ENCODE measurements at regions not wholly inside any gene's neighbourhood (a gene's known extent, or its start where the extent isn't known, plus 50 kb on each side); places are given as distances from the start of the nearest gene placed in this dataset.

DNA sequence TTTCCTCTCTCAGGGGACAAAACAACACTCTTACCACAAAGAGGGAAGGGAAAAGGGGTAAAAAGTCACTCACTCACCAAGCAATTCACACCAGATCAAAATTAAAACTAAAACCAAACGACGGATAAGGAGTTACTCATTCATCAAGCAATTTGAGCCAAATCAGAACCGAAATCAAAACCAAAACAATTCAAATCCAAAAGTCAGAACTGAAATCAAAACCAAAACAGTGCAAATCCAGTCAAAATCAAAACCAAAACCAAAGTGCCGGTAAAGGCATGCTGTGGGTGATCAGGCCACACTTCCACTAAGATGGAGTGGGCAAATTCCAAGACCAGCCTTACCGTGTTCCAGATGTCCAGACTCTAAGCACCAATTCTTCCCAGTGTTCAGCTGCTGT lies 717.9 kb downstream of the AMY1C start:
- TF ChIP-seq, protein P1, sequence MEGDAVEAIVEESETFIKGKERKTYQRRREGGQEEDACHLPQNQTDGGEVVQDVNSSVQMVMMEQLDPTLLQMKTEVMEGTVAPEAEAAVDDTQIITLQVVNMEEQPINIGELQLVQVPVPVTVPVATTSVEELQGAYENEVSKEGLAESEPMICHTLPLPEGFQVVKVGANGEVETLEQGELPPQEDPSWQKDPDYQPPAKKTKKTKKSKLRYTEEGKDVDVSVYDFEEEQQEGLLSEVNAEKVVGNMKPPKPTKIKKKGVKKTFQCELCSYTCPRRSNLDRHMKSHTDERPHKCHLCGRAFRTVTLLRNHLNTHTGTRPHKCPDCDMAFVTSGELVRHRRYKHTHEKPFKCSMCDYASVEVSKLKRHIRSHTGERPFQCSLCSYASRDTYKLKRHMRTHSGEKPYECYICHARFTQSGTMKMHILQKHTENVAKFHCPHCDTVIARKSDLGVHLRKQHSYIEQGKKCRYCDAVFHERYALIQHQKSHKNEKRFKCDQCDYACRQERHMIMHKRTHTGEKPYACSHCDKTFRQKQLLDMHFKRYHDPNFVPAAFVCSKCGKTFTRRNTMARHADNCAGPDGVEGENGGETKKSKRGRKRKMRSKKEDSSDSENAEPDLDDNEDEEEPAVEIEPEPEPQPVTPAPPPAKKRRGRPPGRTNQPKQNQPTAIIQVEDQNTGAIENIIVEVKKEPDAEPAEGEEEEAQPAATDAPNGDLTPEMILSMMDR (IDR thresholded peaks at IDR 0.05): no peak
- Histone ChIP-seq H3K4me3 (no peak overlapping the region), H3K27ac (no peak overlapping the region)
- no peak for DNase-seq (ENCODE audit: low spot score)

DNA sequence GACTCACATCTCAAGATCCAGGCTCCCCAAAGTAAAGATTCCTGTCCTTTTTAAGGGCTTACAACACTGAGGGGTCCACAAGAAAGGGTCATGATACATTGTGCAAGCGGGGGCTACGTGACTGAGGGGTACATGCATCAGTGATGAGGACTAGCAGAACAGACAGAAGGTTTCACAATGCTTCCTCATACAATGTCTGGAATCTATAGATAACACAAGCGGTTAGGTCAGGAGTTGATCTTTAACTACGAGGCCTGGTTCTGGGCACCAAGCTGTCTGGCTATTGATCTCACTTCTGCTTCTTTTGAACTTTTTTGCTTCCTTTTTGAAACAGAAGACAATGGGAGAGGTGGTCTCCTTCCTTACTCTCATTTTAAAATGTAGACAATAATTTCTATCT lies 718.6 kb downstream of the AMY1C start:
- DNase-seq (ENCODE audit: low spot score): no peak
- TF ChIP-seq, protein P1 (IDR thresholded peaks at IDR 0.05): no peak
- Histone ChIP-seq H3K27ac (no peak overlapping the region), H3K4me3 (no peak overlapping the region)

DNA sequence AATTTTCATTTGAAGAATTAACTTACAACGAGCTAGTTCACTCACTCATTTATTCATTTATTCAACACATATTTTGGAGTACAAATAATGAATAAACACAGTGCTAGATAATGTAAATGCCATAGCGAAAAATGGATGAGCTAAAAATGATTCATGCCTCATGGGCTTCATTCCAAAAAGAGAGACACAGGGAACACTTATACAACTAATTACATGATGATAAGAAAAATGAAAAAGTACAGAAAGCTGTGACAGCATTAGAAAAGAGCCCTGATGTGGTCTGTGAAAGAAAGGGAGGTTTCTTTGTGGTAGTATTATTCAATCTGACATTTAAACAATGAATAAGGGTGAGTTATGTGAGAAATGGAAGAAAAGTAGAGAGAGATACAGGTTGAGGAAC lies 726.4 kb downstream of the AMY1C start:
- TF ChIP-seq, protein P1 (IDR thresholded peaks at IDR 0.05): no peak
- H3K4me3 ChIP-seq: no peak overlapping the region
- DNase-seq (ENCODE audit: low spot score): no peak
- no peak overlapping the region for H3K27ac ChIP-seq

DNA sequence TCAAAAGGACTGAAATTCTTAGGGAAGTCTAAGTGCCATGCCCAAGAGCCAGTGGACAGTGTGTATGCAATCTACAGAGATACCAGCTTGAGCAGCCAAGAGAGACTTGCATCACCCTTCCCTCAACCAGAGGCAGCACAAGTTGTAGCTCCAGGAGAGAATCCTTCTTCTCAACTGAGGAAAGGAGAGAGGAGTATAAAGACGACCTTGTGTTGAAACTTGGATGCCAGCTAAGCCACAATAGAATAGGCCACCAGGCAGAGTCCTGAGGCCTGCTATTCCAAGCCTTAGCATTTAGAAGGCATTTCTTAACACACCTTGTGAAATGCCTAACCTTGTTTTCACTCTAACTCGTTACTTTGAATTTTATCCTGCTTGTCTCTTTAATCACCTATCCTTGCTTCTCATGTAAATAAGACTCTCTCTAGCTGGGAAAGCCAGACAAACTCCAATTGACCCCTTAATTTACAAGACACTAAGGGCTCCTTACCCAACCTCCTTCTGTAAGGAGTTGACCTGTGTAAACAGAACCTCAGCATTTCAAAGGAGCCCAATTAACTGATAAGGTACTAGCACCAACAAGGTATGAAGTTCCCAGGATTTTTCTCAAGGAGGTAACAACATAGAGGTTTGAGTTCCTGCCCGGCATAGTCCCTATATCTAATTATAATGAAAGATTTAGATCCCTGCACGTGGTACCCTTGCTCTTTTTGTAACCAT lies 738.8 kb downstream of the AMY1C start:
- TF ChIP-seq, protein P1 (IDR thresholded peaks at IDR 0.05): no peak
- DNase-seq (ENCODE audit: low spot score): no peak
- H3K4me3 ChIP-seq: no peak overlapping the region
- H3K27ac ChIP-seq: no peak overlapping the region

DNA sequence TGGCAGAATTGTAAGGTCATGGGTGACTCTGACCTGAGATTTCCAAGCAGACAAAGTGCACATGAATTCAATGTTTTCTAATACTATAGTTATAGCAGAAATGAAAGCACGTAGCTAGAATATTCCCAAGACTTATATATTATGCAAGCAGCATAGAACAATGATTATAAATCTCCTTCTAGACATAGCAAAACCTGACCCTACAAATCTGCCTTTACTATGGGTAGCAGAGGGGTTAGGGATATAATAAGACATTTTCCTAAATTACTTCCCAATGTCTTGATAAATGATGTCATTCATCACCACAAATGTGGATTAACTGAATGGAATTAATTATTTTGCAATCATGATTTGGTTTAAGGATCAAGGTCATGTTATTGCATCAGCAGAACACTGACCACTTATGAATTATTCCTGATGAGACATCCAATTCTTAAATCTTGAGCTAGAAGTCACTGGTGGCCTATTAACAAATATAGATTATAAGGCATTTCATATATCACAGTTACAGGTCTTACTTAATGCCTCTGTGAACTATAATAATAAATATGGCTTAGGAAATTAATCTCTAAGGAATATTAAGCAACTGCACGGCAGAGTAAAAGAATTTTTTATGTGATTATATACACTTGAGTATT lies 776.6 kb downstream of the AMY1C start:
- no peak overlapping the region for H3K27ac ChIP-seq
- no peak for DNase-seq (ENCODE audit: low spot score)
- TF ChIP-seq, protein P1 (IDR thresholded peaks at IDR 0.05): no peak
- no peak overlapping the region for H3K4me3 ChIP-seq

DNA sequence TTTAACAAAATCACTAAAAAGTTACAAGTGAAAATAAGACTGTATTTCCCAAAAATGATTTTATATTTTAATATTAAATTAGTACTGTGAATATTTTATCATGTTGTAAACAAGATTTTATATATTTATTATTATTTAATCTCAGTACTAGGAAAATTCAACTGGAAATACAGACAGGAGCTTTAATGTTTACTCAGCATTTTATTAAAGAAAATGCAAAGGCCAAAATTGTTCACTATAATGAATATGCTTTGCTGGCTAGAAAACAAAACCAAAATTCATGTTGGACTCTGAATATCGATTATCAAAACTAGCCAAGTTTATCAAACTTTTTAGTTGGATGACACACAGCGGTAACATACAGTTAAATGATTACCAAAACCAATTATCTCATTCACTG lies 782.3 kb downstream of the AMY1C start:
- no peak overlapping the region for H3K27ac ChIP-seq
- H3K4me3 ChIP-seq: no peak overlapping the region
- TF ChIP-seq, protein P1 (IDR thresholded peaks at IDR 0.05): no peak
- no peak for DNase-seq (ENCODE audit: low spot score)

DNA sequence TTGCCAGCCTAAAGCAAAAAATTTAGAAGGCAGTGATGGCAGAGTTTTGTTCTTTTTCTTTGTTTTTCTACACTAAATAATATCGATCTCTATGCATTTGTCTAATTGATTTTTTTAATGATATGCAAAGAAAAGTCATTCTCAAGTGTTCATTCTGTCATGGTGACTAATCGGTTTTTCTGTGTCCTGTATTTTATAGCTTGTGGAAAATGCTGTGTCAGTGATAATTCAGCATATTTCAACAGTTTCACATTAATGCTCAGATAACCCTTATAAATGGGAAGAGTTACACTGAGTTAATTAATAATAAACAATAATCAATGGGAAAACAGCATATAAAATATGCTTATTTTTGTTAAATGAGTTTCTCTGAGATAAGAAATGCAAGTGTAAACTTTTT lies 824.9 kb downstream of the AMY1C start:
- no peak for DNase-seq (ENCODE audit: low spot score)
- TF ChIP-seq, protein P1 (IDR thresholded peaks at IDR 0.05): no peak
- no peak overlapping the region for H3K27ac ChIP-seq

More for the DNA sequence above, 824.9 kb downstream of the AMY1C start:
- no peak overlapping the region for H3K4me3 ChIP-seq

Data from coronary artery (tissue), 2 donors.